Mammary epithelial cell (primary cell): ENCODE measurements at regions not wholly inside any gene's neighbourhood (a gene's known extent, or its start where the extent isn't known, plus 50 kb on each side); places are given as distances from the start of the nearest gene placed in this dataset.
"Not testable (repeated sequence)": the region's sequence is repeated elsewhere in the genome, so short reads cannot be mapped to it uniquely, and the experiment has no call there.

Experiments used
- CTCF ChIP-seq, 2 donors: IDR thresholded peaks in 1 of 2; conservative IDR thresholded peaks in 1 of 2; 2 replicates each; pipeline ENCODE4 v1.5.1; 2011 to 2012; ENCODE audit warnings: inconsistent platforms in 2 of 2, low read length in 2 of 2, mild to moderate bottlenecking in 2 of 2, control low read depth in 1 of 2, low read depth in 1 of 2; ENCODE audit not compliant: insufficient read depth in 1 of 2; ENCODE audit errors: extremely low read depth in 1 of 2
- EZH2 ChIP-seq: IDR thresholded peaks from 2 replicates; pipeline ENCODE4 v1.6.1; 2012; ENCODE audit warnings: low read length, inconsistent platforms, borderline replicate concordance

GRCh38 chr16:35590913-35591312 is 2131.5 kb downstream of the TP53TG3F start:
- peak; percentile 23 to 69 for TF ChIP-seq CTCF (conservative IDR thresholded peaks at IDR 0.05 in 1 of 2, IDR thresholded peaks at IDR 0.05 in 1 of 2; ENCODE audit: extremely low read depth in 1 of 2, insufficient read depth in 1 of 2, low read depth in 1 of 2, low read length in 2 of 2)
- TF ChIP-seq EZH2, result not testable (repeated sequence)
